SK-N-SH treated with all-trans-retinoic acid at 6 μM for 48 hours (cell line): ENCODE measurements at regions not wholly inside any gene's neighbourhood (a gene's known extent, or its start where the extent isn't known, plus 50 kb on each side); places are given as distances from the start of the nearest gene placed in this dataset.

Source experiments
- ESRRG ChIP-seq: fragments of 250-450 bp; sonication (Bioruptor Pico); IDR thresholded peaks from 2 replicates; pipeline ENCODE4 v1.6.1; 2021; ENCODE audit warnings: mild to moderate bottlenecking
- GLIS3 ChIP-seq: fragments of 250-450 bp; sonication (Bioruptor Pico); IDR thresholded peaks from 2 replicates; pipeline ENCODE4 v1.5.0; 2020; ENCODE audit warnings: mild to moderate bottlenecking, moderate library complexity
- ZFP30 ChIP-seq: fragments of 450-650 bp; formaldehyde crosslinking; IDR thresholded peaks from 2 replicates; pipeline ENCODE4 v1.5.0; 2022; ENCODE audit warnings: mild to moderate bottlenecking, moderate library complexity
- ZNF8 ChIP-seq: fragments of 450-650 bp; formaldehyde crosslinking; IDR thresholded peaks from 2 replicates; pipeline ENCODE4 v1.5.0; 2020; ENCODE audit warnings: mild to moderate bottlenecking, moderate library complexity
- TF ChIP-seq, protein P1 (sequence below): fragments of 250-450 bp; sonication (Bioruptor Pico); IDR thresholded peaks from 2 replicates; pipeline ENCODE4 v1.5.1; 2020; ENCODE audit warnings: low read depth, mild to moderate bottlenecking, moderate library complexity

DNA sequence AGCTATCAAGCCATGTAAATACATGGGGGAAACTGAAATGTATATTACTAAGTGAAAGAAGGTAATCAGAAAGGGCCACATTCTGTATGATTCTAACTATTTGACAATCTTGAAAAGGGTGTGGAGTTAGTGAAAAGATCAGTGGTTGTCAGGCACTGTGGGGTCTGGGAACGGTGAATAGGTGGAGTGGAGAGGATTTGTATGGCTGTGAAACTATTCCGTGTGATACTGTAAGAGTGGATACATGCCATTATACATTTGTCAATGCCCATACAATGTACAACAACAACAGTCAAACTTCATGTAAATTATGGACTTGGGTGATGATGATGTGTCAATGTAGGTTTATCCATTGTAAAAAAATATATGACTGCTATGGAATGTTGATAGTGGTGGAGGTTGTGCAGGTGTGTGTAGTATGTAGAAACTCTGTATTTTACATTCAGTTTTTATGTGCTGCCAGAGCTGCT is 1116.2 kb downstream of the SUCLG1 start:
- TF ChIP-seq GLIS3 (CRISPR knock-in tag) (no peak), ZNF8 (CRISPR knock-in tag) (no peak), ESRRG (CRISPR knock-in tag) (no peak), ZFP30 (CRISPR knock-in tag) (no peak)
- TF ChIP-seq, protein P1, sequence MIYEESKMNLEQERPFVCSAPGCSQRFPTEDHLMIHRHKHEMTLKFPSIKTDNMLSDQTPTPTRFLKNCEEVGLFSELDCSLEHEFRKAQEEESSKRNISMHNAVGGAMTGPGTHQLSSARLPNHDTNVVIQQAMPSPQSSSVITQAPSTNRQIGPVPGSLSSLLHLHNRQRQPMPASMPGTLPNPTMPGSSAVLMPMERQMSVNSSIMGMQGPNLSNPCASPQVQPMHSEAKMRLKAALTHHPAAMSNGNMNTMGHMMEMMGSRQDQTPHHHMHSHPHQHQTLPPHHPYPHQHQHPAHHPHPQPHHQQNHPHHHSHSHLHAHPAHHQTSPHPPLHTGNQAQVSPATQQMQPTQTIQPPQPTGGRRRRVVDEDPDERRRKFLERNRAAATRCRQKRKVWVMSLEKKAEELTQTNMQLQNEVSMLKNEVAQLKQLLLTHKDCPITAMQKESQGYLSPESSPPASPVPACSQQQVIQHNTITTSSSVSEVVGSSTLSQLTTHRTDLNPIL (CRISPR knock-in tag): no peak
